GM19351 (cell line): ENCODE measurements at regions not wholly inside any gene's neighbourhood (a gene's known extent, or its start where the extent isn't known, plus 50 kb on each side); places are given as distances from the start of the nearest gene placed in this dataset.

Experiments used
- ATAC-seq: cut with Tn5 transposase; IDR thresholded peaks from one replicate; pipeline ENCODE4 v1.9.1; 2021; ENCODE audit warnings: mild to moderate bottlenecking, moderate library complexity; ENCODE audit not compliant: unreplicated experiment

- ATAC-seq = no peak
These were observed 58.4 kb downstream of the HMHB1 start for GRCh38 chr5:143870362-143870761.

DNA sequence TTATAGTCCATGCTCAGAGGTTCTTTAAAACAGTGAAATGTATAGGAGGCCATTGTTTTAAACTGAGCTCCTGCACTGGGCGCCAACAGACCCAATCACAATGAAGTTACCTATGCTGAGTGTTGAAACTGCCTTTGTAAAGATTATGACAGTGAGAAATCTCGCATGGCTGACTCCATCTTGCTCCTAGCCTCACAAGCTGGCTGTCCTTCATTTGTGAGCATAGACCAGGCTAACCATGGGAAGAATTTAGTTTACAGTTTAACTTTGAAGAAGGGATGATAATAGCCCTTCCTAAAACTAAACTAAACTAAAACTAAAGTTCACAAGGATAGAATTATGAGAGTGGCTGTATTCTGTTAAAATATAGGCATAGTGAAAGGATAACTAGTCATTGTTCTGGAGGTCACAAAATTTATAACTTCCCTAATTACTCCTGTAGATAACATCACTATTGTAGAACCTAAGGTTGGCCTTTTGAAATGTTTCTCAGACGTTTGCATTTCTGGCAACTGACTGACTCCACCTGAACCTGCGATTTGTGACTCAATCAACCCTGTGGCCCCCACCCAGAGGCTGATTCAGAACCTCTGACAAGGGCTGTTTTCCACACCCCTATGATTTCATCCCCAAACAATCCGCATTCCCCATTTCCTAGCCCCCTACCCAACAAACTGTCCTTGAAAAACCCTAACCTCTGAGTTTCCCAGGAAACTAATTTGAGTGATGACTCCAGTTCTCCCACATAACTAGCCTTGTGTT is 59.1 kb downstream of the HMHB1 start:
- no peak for ATAC-seq

GRCh38 chr5:143871672-143872071 is 59.7 kb downstream of the HMHB1 start:
- ATAC-seq = no peak

GRCh38 chr5:143874312-143874711 is 62.4 kb downstream of the HMHB1 start:
- no peak for ATAC-seq

- no peak for ATAC-seq
These were observed 65.2 kb downstream of the HMHB1 start for GRCh38 chr5:143877196-143877595.

DNA sequence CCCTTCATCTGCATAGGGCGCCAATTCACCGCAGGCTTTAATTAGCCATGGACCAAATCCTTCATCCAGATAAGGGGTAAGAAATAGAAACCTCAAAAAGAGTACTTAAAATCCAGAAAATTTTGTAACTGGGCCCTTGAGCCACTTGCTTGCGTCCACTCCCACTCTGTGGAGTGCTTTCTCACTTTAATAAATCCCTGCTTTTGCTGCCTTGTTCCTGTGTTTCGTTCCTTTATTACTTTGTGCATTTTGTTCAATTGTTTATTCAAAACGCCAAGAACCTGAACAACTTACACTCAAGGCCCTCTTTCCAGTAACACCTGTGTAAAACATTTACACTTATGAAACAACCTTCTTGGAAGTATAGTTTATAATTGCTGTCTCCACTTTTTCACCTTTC is 66.5 kb downstream of the HMHB1 start:
- ATAC-seq = no peak

DNA sequence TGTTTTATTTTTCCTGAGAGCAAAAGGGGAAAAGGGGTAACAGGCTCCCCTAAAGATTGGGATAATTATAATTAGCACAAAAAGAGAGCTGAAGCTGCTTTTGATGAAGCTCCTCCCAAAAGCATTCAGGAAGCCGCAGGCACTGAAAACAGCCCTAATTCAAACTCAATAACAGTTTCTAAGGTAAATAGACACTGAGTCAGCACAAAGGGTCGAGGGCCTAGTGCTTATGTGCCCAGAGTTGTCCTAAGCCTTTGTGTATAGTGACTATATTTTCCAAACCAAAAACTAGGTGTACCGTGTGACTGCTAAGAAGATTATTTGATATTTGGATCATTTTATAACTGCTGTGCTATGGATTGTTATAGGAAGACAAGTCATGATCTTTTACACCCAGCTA is 67.7 kb downstream of the HMHB1 start:
- ATAC-seq = no peak

DNA sequence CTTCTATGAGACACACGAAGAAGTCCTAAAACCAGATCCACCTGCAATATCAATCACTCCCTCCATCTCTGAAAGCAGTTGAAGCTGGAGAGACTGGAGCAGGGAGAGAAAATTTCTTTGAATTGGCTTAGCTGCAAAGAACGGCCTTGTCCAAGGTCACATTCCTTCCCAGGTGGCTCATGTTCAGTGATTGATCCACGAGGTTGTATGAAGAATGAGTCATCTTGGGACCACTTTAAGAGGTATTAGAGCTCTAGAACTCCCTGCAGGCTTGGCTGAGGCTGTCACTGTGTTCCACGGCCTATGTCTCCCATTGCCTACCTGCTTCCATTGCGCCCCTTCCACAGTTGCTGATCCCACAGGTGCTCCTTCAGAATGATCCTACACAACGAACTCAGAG is 68.2 kb downstream of the HMHB1 start:
- no peak for ATAC-seq

GRCh38 chr5:143882520-143882919 is 70.6 kb downstream of the HMHB1 start:
- ATAC-seq = no peak

- no peak for ATAC-seq
These were observed 74.1 kb downstream of the HMHB1 start for GRCh38 chr5:143886096-143886495.

- ATAC-seq = no peak
These were observed 75.0 kb downstream of the HMHB1 start for GRCh38 chr5:143886651-143887638.

- ATAC-seq = no peak
These were observed 76.1 kb downstream of the HMHB1 start for GRCh38 chr5:143887903-143888665.

DNA sequence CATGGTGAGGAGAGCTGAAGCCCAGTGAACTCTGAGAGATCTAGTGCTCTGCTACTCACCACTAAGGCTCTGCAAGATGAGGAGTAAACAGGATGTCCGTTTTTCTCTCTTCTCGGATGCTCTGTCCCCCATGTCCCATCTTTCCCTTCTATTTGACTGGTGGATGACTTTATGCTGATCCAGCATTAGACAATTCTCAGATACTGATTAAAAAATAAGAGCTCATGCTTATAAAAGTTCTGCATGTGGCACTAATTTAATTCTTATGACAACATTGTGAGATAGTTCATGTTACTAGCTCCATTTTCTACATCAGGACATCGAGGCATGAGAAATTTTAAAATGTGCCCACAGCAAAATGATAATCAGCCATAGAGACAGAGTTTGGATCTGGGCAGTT is 77.0 kb downstream of the HMHB1 start:
- ATAC-seq = no peak

DNA sequence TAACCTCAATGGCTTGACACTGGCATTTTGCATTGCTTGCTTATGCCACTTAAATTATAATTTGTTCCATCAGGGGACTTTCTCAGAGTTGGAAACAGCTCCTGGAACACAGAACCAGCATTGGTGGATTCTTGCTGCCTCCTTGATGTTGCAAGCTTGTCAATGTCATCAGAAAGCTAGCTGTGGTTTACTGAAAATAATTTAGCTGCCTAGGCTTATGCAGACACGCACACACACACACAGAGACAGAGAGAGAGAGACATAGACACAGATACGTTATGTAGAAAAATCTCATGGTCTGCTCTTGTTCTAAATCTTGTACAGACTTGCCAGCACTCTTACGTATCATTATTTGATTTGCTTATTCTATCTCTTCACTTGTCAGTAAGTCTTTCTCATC is 78.0 kb downstream of the HMHB1 start:
- ATAC-seq = no peak

GRCh38 chr5:143890487-143890886 is 78.5 kb downstream of the HMHB1 start:
- ATAC-seq = no peak

GRCh38 chr5:143892271-143892670 is 80.3 kb downstream of the HMHB1 start:
- ATAC-seq = no peak

DNA sequence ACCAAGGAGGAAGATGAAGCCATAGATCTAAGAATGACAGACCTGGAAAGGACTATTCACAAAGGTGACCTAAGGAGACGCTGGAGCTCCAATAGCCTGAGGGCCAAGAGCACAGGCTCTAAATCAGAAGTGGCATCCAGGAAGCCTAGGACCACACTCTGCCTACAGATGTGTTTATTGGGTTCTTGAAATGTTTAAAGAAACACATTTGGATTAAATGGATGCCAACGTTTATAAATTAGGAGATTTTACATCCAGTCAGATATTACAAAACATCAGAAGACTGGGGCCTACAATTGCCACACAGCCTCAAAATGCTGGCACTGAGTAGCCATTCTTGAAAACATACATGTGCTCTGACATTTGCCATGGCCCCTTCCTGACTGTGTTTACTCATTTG is 80.9 kb downstream of the HMHB1 start:
- no peak for ATAC-seq

DNA sequence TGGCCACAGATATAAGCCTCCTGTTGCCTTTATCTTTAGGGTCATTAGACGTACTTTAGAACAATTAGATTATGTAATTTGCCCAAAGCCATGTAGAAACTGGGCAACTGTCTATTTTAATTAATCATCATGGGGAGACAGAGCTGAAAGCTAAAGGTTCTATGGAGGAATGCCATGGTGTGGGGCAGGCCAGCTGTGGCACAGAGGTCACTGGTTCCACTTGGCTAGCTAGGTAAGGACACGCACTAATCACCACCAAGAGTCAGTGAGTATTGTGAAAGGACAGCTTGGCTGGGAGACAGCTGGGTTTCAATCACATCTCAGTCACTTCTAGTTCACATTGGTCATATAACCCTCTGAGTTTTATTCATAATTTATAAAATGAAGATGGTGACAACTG is 81.7 kb downstream of the HMHB1 start:
- no peak for ATAC-seq

DNA sequence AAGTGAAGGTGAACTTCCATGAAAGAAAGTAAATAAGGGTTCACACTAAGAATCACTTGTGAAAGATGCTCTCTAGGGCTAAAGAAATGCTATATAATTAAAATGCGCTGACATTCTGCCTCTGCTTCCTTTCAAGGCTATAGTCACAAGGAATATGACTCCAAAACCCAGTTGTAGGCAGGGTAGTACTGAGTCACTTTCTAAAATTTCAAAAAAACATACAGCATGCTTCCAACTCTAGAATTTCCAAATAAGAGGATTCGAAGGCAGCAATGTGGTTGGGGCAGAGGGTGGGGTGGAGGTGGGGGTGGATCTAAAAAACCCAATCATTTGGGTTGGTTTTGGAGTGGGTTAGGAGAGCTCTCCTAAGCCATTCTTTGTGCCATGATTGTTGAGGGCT is 84.6 kb downstream of the HMHB1 start:
- no peak for ATAC-seq

GRCh38 chr5:143896966-143897365 is 85.0 kb downstream of the HMHB1 start:
- no peak for ATAC-seq

DNA sequence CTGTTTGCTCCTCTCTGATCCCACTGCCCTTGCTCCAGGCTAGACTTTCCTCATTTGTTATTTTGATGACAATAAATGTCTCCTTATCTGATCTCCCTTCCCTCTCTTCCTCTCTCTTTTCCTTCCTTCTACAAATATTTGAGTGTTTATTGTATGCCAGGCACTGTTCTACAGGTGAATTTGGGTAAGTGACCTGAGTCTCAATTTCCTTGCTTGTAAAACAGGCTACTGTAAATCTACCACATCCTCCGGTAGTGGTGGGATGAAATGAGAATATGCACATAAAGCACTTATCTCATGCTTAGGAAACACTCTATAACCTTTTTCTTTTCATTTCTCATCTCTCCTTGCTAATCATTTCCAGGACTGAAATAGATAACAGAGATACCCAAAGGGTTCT is 86.4 kb downstream of the HMHB1 start:
- ATAC-seq = no peak
